Panc1 (cell line): ENCODE measurements at regions not wholly inside any gene's neighbourhood (a gene's known extent, or its start where the extent isn't known, plus 50 kb on each side); places are given as distances from the start of the nearest gene placed in this dataset.

Experiments
- CTCF ChIP-seq: fragments of 450-650 bp; IDR thresholded peaks from 2 replicates; pipeline ENCODE4 v1.5.1; 2017; ENCODE audit warnings: mild to moderate bottlenecking
- SIN3A ChIP-seq: IDR thresholded peaks from 2 replicates; pipeline ENCODE4 v1.6.1; 2012; ENCODE audit warnings: low read depth, mild to moderate bottlenecking, low read length, moderate library complexity, borderline replicate concordance; ENCODE audit not compliant: insufficient read depth
- TCF7L2 ChIP-seq: IDR thresholded peaks from 2 replicates; pipeline ENCODE4 v1.6.1; 2011; ENCODE audit warnings: mild to moderate bottlenecking, low read depth, low read length, inconsistent platforms
- TF ChIP-seq, protein P1 (sequence below), 2 experiments: IDR thresholded peaks; 2 replicates each; pipeline ENCODE4 v1.6.1; 2011 to 2012; ENCODE audit warnings: low read depth in 2 of 2, control low read depth in 1 of 2, low read length in 1 of 2, mild to moderate bottlenecking in 1 of 2, moderate library complexity in 1 of 2; ENCODE audit not compliant: insufficient read depth in 1 of 2

- TF ChIP-seq CTCF (no peak), SIN3A (no peak), TCF7L2 (no peak)
- TF ChIP-seq, protein P1, sequence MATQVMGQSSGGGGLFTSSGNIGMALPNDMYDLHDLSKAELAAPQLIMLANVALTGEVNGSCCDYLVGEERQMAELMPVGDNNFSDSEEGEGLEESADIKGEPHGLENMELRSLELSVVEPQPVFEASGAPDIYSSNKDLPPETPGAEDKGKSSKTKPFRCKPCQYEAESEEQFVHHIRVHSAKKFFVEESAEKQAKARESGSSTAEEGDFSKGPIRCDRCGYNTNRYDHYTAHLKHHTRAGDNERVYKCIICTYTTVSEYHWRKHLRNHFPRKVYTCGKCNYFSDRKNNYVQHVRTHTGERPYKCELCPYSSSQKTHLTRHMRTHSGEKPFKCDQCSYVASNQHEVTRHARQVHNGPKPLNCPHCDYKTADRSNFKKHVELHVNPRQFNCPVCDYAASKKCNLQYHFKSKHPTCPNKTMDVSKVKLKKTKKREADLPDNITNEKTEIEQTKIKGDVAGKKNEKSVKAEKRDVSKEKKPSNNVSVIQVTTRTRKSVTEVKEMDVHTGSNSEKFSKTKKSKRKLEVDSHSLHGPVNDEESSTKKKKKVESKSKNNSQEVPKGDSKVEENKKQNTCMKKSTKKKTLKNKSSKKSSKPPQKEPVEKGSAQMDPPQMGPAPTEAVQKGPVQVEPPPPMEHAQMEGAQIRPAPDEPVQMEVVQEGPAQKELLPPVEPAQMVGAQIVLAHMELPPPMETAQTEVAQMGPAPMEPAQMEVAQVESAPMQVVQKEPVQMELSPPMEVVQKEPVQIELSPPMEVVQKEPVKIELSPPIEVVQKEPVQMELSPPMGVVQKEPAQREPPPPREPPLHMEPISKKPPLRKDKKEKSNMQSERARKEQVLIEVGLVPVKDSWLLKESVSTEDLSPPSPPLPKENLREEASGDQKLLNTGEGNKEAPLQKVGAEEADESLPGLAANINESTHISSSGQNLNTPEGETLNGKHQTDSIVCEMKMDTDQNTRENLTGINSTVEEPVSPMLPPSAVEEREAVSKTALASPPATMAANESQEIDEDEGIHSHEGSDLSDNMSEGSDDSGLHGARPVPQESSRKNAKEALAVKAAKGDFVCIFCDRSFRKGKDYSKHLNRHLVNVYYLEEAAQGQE (IDR thresholded peaks at IDR 0.05; ENCODE audit: insufficient read depth in 1 of 2, low read depth in 2 of 2, low read length in 1 of 2), result no peak
Measured at GRCh38 chr4:105067431-105067830, 79.2 kb upstream of the TET2 start.
